Stimulated activated CD4-positive, alpha-beta T cell treated with anti-CD3 and anti-CD28 coated beads, Interleukin-15, amount 100 ng/mL, for 1 hour (primary cell): ENCODE measurements at regions not wholly inside any gene's neighbourhood (a gene's known extent, or its start where the extent isn't known, plus 50 kb on each side); places are given as distances from the start of the nearest gene placed in this dataset.
"Not testable (repeated sequence)": the region's sequence is repeated elsewhere in the genome, so short reads cannot be mapped to it uniquely, and the experiment has no call there.

Source experiments
- DNase-seq, 2 donors: peaks; one replicate each; pipeline ENCODE4 v3.0.0-alpha.2; 2020; ENCODE audit warnings: low read depth in 1 of 2, low spot score in 1 of 2

DNA sequence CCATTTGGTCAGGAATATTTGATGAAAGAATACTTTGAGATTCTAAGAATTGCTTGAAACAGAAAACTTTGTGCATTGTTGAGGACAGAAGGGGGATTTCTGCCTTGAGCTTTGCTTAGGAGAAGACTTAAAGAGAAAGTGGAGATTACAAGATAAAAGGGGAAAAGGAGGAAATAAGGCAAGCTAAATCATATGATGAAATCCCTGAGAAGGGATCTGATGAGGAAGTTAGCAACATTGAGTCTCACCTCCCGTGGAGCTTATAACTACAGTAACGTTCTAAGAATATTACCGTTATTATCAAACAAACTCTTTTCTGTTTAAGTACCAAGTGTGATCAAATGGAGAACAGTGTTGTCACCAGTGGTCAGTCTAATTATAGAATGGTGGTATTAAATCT, 414.7 kb upstream of the NAALADL2 start:
- no peak for DNase-seq

DNA sequence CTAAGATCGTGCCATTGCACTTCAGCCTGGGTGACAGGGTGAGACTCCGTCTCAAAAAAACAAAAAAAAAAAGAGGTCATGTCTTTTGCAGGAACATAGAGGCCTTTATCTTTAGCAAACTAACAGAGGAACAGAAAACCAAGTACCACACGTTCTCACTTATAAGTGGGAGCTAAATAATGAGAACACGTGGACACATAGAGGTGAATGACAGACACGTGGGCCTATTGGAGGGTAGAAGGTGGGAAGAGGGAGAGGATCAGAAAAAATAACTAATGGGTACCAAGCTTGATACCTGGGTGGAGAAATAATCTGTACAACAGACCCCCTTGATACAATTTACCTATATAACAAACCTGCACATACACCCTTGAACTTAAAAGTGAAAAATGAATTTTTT, 401.4 kb upstream of the NAALADL2 start:
- DNase-seq = no peak

DNA sequence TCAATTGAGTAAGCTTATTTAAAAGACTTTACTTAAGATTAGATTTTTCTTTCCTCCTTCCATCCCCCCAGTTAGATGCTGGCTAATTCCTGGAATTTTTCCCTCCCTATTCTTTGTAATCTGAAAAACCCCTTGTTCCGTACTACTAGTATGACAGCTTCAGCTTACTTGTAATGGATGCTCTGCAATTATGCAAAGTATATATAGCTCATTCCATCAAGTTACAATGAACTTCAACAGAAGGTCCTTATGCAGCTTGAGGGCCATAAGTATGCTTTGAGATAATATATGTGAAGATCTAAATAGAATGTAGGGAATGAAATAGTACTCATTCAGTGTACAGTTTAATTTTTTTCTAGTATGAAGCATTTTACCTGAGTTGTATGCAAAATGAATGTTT, 398.3 kb upstream of the NAALADL2 start:
- DNase-seq = no peak

GRCh38 chr3:174462916-174463315, 396.2 kb upstream of the NAALADL2 start:
- DNase-seq = no peak

GRCh38 chr3:174465177-174465576, 394.0 kb upstream of the NAALADL2 start:
- DNase-seq = no peak

GRCh38 chr3:174466471-174467054, 392.6 kb upstream of the NAALADL2 start:
- DNase-seq = no peak

DNA sequence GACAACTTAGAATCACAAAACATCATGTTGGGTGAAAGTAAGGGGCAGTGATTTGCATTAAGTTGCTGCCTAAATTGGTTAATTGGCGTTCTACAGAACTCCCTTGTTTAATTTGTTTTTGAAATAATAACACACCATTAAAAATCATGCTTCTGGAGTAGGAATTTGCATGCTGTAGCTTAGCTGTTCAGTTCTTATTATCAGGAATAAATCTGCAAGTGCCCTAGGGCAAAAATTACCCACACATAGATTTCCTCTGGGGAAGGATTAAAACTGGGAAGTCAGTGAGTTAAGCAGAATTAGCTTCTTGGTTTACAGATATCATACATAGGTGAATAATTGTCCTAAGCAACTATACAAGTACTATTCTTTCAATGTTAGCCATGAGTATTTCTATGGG, 381.6 kb upstream of the NAALADL2 start:
- no peak for DNase-seq

- DNase-seq = no peak
These were observed 378.4 kb upstream of the NAALADL2 start for GRCh38 chr3:174480767-174481166.

- no peak for DNase-seq
These were observed 376.6 kb upstream of the NAALADL2 start for GRCh38 chr3:174482541-174482940.

- no peak for DNase-seq
These were observed 375.9 kb upstream of the NAALADL2 start for GRCh38 chr3:174483254-174483653.

- DNase-seq = not testable (repeated sequence)
These were observed 375.3 kb upstream of the NAALADL2 start for GRCh38 chr3:174483856-174484255.

DNA sequence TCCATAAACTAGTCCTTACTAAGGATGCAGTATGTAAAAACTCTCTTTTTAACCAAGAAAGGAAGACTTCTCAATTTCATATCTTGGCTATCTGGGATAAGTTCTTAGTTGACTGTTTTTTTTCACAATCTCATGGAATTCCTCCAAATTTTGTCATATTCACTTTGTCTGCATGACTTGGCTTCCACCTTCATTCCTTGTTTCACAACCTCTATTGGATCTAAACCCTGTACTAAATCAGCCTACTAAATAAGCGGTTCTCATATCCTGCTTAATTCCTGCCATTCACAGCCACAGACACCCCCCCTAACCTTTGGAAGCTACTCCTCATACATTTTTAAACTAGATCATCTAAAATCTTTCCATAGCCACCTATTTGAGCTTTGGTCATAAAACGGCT, 370.6 kb upstream of the NAALADL2 start:
- DNase-seq = no peak

DNA sequence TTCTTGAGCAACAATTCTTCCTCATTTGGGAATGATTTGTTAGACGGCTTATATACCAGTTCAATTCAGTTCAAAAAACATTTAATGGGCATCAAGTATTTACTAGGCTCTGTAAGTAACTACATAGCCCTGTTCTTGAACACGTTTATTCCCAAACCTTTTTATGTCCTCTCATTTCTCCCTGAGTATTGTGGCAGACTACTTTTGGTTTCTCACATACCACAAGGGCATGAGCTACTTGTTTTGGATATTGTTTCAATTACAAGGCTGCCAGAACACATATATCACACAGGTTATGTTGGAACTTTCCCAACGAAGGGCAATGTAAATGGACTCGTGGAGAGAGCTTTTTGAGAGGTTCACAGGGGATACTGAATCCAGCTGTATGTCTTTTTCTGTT, 363.8 kb upstream of the NAALADL2 start:
- DNase-seq = no peak

DNA sequence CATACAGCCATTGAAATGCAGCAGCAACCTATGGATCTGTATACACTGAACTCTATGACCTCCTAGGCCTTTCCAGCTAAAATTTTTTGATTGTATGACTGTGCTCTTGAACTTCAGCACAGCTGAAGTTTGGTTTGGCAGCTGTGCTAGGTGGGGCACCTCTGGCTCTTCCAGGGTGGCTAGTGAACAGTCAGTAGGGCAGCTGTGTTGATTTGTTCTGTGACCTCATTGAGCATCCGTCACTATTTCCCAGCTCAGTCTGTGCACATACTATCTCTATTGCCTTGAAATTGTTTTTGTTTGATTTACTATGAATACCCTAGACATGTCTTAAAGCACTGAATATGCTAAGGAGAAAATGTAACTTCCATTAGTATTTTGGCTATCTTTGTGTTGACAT, 363.2 kb upstream of the NAALADL2 start:
- no peak for DNase-seq

DNA sequence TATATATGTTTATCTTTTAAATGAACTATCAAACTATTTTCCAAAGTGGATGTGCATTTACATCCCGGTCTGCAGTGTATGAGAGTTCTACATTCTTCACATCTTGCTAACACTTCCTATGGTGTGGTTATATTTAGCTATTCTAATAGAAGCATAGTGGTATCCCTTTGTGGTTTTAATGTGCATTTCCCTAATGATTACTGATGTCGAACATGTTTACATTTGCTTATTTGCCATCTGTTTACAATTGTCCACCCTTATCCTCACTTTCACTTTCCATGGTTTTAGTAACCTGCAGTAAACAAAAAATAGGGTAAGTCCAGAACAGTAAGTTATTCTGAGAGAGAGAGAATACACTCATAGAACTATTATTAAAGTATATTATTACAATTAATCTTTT, 360.5 kb upstream of the NAALADL2 start:
- DNase-seq = no peak

DNA sequence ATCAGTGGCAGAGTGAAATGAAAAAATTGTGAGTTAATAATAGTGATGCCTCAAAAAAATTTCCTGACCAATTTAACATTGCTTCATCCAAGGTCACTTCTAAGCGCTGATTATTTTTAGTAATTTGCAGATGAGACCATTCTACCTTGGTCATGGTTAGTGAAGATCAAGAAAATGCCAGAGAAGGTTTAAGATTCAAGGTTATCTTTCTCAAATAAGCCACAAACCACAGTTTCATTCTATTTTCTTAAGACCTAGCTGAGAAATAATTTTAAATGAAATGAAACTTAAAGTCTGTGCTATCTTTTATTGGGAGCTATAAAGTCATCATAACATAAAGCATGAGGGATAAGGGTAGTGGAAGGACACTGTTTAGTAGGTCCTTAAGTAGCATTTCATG, 353.9 kb upstream of the NAALADL2 start:
- no peak for DNase-seq

DNA sequence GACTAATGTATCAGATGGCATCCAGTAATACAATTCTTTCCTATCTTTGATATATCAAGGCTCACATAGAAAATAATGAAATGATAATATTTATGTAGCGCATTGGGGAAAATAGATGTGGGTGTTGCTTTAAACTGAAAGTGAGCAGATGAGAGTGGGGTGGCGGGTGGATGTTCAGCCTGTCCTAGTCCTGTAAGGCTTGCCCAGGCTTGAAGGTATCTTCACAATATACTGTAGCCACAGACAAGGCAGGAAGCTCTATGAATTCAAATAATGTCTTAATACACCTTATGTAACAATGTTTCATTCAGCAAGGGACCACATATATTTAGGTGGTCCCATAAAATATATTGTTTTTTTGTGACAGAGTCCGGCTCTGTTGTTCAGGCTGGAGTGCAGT, 334.9 kb upstream of the NAALADL2 start:
- no peak for DNase-seq

DNA sequence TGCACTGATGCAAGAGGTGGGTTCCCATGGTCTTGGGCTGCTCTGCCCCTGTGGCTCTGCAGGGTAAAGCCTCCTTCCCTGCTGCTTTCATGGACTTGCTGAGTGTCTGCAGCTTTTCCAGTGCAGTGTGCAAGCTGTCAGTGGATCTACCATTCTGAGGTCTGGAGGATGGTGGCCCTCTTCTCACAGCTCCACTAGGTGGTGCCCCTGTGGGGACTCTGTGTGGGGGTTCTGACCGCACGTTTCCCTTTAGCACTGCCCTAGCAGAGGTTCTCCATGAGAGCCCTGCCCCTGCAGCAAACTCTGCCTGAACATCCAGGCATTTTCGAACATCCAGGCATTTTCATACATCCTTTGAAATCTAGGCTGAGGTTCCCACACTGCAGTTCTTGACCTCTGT, 329.8 kb upstream of the NAALADL2 start:
- DNase-seq = no peak

DNA sequence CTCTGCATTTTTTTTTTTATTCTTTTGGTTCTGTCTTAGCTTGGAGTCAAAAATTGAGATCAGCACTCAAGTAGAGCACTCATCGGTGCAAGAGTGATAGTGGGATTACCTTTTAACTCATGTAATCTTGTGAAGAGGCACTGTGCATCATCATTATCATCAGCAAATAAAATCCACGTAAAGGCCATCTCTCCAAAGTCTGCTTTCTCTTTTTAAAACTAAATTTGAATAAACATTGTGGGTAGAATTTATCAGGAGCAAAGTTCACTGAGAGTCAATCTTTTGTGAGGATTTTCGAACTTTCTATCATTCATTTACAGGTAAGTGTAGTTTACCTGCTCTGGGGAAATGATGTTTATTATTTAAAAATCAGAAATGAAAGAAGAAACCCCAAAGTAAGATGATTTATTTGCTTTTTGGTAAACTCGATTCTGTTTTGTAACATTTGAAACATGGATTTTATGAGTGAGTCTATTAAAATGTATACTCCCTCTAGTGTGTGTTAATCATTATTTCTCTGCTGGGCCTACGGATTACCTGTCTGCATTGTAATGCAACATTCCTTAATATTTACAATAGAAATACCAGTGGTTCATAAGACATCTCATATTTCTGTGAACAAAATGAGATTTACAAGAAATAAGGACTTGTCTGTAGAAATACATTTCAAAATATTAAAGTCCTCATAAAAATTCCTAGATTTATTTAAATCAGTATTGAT, 327.7 kb upstream of the NAALADL2 start:
- DNase-seq = no peak

- no peak for DNase-seq
These were observed 326.9 kb upstream of the NAALADL2 start for GRCh38 chr3:174532216-174532615.

DNA sequence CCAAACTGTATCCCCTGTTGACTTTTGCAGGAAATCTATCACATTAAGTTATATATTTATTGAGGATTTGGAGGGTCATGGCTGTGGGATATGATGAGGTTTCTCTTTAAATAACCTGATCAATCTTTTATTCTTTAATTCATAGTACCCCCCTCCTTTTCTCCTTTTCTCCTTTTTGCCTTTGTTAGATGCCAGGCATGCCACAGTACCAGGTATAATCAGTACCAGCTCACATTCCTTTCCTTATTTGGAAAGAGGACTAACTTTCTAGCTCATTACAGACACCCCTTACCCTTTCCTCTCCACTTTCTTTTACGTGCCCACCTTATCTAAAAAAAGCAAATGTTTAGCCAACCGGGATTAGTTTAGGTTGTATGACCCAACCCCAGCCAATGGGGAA, 326.4 kb upstream of the NAALADL2 start:
- DNase-seq = no peak

- DNase-seq = no peak
These were observed 325.8 kb upstream of the NAALADL2 start for GRCh38 chr3:174533286-174533685.

- no peak for DNase-seq
These were observed 322.8 kb upstream of the NAALADL2 start for GRCh38 chr3:174536319-174536718.
